ENCODE measurements at regions not wholly inside any gene's neighbourhood (a gene's known extent, or its start where the extent isn't known, plus 50 kb on each side); places are given as distances from the start of the nearest gene placed in this dataset.
"Not testable (repeated sequence)": the region's sequence is repeated elsewhere in the genome, so short reads cannot be mapped to it uniquely, and the experiment has no call there.

- TF ChIP-seq CTCF (IDR thresholded peaks at IDR 0.05; ENCODE audit: low read length, missing control alignments) = no peak
- H3K4me3 ChIP-seq (replicated peaks; ENCODE audit: low read depth, low read length) = no peak overlapping the region
- DNase-seq (ENCODE audit: low read depth) = no peak
Measured at GRCh38 chr20:54736421-54736820, 261.0 kb downstream of the DOK5 start.

DNA sequence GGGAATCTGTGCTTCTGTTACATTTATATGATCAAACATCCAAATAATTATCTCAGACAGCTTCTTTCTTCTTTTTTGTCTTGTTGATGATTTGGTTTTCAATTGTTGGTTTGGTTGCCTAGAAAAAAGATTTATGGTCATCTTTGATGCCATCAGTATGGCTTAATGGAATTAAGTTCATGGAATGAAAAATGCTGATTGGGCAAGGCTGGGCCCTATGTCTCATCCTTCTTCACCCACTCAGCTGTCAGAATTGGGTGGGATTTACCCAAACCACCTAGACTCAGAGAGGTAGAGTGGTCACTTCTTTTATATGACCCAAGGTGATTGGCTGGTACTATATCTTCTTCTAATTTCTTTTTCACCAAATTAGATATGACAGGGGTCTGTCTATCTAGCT lies 258.3 kb downstream of the DOK5 start:
- no peak overlapping the region for H3K4me3 ChIP-seq (replicated peaks; ENCODE audit: low read depth, low read length)
- no peak for TF ChIP-seq CTCF (IDR thresholded peaks at IDR 0.05; ENCODE audit: low read length, missing control alignments)
- DNase-seq (ENCODE audit: low read depth) = no peak

- H3K4me3 ChIP-seq (replicated peaks; ENCODE audit: low read depth, low read length) = no peak overlapping the region
- no peak for DNase-seq (ENCODE audit: low read depth)
- TF ChIP-seq CTCF (IDR thresholded peaks at IDR 0.05; ENCODE audit: low read length, missing control alignments) = no peak
Measured at GRCh38 chr20:54727490-54727889, 252.1 kb downstream of the DOK5 start.

- no peak for DNase-seq (ENCODE audit: low read depth)
- no peak overlapping the region for H3K4me3 ChIP-seq (replicated peaks; ENCODE audit: low read depth, low read length)
- TF ChIP-seq CTCF (IDR thresholded peaks at IDR 0.05; ENCODE audit: low read length, missing control alignments) = no peak
Measured at GRCh38 chr20:54726687-54727300, 251.4 kb downstream of the DOK5 start.

DNA sequence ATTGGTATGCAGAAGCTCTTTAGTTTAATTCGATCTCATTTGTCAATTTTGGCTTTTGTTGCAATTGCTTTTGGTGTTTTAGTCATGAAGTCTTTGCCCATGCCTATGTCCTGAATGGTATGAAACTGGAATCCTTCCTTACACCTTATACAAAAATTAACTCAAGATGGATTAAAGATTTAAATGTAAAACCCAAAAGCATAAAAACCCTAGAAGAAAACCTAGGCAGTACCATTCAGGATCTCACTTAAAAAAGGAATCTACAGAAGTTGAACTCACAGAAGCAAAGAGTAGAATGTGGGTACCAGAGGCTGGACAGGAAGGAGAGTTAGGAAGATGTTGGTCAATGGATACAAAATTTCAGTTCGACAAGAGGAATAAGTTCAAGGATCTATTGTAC lies 249.9 kb downstream of the DOK5 start:
- H3K4me3 ChIP-seq (replicated peaks; ENCODE audit: low read depth, low read length); DNase-seq (ENCODE audit: low read depth): not testable (repeated sequence)

- DNase-seq (ENCODE audit: low read depth) = no peak
- H3K4me3 ChIP-seq (replicated peaks; ENCODE audit: low read depth, low read length) = no peak overlapping the region
- no peak for TF ChIP-seq CTCF (IDR thresholded peaks at IDR 0.05; ENCODE audit: low read length, missing control alignments)
Measured at GRCh38 chr20:54723723-54724122, 248.3 kb downstream of the DOK5 start.

GRCh38 chr20:54717983-54718382 lies 242.6 kb downstream of the DOK5 start:
- no peak overlapping the region for H3K4me3 ChIP-seq (replicated peaks; ENCODE audit: low read depth, low read length)
- TF ChIP-seq CTCF (IDR thresholded peaks at IDR 0.05; ENCODE audit: low read length, missing control alignments) = no peak
- no peak for DNase-seq (ENCODE audit: low read depth)
